Bronchial epithelial cell (primary cell): ENCODE measurements at regions not wholly inside any gene's neighbourhood (a gene's known extent, or its start where the extent isn't known, plus 50 kb on each side); places are given as distances from the start of the nearest gene placed in this dataset.

Experiments
- DNase-seq: peaks from one replicate; pipeline ENCODE4 v3.0.0-alpha.2; 2010; ENCODE audit warnings: low read depth
- FAIRE-seq: peaks from 2 replicates; lab custom pipeline; 2011; peaks lifted over from hg19 to GRCh38; lab: Jason Lieb, UNC
- H3K27me3 ChIP-seq: 2 replicates; pipeline ENCODE4 v1.5.1; 2011; ENCODE audit warnings: low read length; ENCODE audit not compliant: control insufficient read depth, insufficient read depth
- H3K36me3 ChIP-seq: 2 replicates; pipeline ENCODE4 v1.5.1; 2011; ENCODE audit warnings: low read length; ENCODE audit not compliant: control insufficient read depth, insufficient read depth
- H3K4me3 ChIP-seq: 2 replicates; pipeline ENCODE4 v1.5.1; 2011; ENCODE audit warnings: mild to moderate bottlenecking, low read depth, low read length, control low read depth
- CTCF ChIP-seq: IDR thresholded peaks from 2 replicates; pipeline ENCODE4 v1.5.1; 2011; ENCODE audit warnings: mild to moderate bottlenecking, moderate library complexity, low read length, control low read depth, inconsistent platforms; ENCODE audit not compliant: insufficient read depth, severe bottlenecking

- H3K27me3 ChIP-seq = no peaks in the 10 kb centered on the region
- no peak for TF ChIP-seq CTCF
- H3K4me3 ChIP-seq = no peak overlapping the region
- FAIRE-seq (no peak), DNase-seq (no peak)
- H3K36me3 ChIP-seq = no peaks in the 10 kb centered on the region
Measured at GRCh38 chr22:22703715-22704114, 59.3 kb downstream of the GGTLC2 start.

DNA sequence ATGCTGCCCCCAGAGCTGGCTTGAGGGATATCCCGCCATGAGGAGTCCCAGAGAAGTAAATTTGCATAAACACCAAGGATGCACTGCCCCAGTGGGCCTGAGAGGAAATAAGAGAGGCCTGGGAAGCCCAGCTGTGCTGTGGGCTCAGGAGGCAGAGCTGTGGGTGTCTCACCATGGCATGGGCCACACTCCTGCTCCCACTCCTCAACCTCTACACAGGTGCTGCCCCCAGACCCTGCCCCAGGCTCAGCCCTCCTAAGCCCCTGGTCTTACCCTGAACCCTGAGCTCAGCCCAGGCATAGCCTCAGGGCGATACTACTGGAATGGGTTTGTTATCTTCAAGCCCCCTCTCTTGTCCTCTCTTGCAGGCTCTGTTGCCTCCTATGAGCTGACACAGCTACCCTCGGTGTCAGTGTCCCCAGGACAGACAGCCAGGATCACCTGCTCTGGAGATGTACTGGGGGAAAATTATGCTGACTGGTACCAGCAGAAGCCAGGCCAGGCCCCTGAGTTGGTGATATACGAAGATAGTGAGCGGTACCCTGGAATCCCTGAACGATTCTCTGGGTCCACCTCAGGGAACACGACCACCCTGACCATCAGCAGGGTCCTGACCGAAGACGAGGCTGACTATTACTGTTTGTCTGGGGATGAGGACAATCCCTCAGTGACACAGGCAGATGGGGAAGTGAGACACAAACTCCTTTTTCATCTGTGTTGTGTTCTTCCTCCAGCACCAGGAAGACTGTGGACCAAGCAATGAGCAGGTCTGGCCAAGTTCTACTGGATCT, 59.9 kb downstream of the GGTLC2 start:
- TF ChIP-seq CTCF = no peak
- no peak for DNase-seq
- Histone ChIP-seq H3K4me3 (no peak overlapping the region), H3K36me3 (no peaks in the 10 kb centered on the region), H3K27me3 (no peaks in the 10 kb centered on the region)
- peak; percentile 82 for FAIRE-seq

GRCh38 chr22:22705328-22706100, 61.1 kb downstream of the GGTLC2 start:
- H3K4me3 ChIP-seq = no peak overlapping the region
- DNase-seq (no peak), FAIRE-seq (no peak)
- no peaks in the 10 kb centered on the region for H3K36me3 ChIP-seq
- no peaks in the 10 kb centered on the region for H3K27me3 ChIP-seq
- no peak for TF ChIP-seq CTCF

GRCh38 chr22:22706253-22706915, 62.0 kb downstream of the GGTLC2 start:
- Histone ChIP-seq H3K27me3 (no peaks in the 10 kb centered on the region), H3K4me3 (no peak overlapping the region), H3K36me3 (no peaks in the 10 kb centered on the region)
- DNase-seq (no peak), FAIRE-seq (no peak)
- TF ChIP-seq CTCF = no peak

DNA sequence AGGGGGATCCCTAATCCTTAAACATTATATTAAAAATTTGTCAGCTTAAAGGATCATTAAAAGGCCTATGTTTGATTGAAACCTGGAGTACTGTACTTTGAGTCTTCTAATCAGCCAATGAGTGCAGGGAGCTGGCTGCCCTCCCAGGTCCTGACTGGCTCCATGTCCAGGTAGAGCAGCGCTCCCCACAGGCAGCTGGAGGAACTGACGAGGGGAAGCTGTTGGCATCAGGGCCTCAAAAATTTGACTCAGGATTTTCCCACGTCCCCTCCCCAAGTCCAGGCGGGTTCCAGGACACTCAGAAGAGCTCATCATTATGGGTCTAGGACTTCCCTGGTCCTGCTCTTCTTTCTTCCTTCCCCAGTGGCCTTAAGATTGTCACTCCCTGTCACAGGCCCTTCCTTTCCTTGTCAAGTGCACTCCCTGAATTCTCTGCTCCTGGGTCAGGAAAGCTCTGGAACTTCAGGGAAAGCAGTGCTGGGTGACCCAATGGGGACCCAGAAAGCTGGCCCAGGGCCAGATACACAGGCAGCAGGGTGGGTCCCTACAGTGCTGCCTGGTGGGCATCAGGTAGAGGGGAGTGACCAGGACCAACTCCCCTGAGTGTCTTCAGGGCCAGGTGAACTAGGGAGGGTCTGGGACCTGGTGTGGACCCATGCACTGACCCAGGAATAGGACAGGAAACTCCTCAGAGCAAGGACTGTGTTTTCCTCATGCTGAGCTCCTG, 65.5 kb downstream of the GGTLC2 start:
- DNase-seq (no peak), FAIRE-seq (no peak)
- no peaks in the 10 kb centered on the region for H3K36me3 ChIP-seq
- H3K4me3 ChIP-seq = no peak overlapping the region
- no peak for TF ChIP-seq CTCF
- no peaks in the 10 kb centered on the region for H3K27me3 ChIP-seq
